Glutamatergic neuron (in vitro differentiated cells): ENCODE measurements at regions not wholly inside any gene's neighbourhood (a gene's known extent, or its start where the extent isn't known, plus 50 kb on each side); places are given as distances from the start of the nearest gene placed in this dataset.

Experiments used
- DNase-seq: peaks from one replicate; pipeline ENCODE4 v3.0.0; 2022
- H3K27ac Mint-ChIP-seq: one replicate; pipeline ENCODE4 v1.8.0; 2020; ENCODE audit warnings: mild to moderate bottlenecking, mixed read lengths, inconsistent platforms; ENCODE audit not compliant: unreplicated experiment
- H3K27me3 Mint-ChIP-seq: one replicate; pipeline ENCODE4 v1.8.0; 2020; ENCODE audit warnings: mild to moderate bottlenecking, moderate library complexity, mixed read lengths, inconsistent platforms; ENCODE audit not compliant: unreplicated experiment
- H3K36me3 Mint-ChIP-seq: one replicate; pipeline ENCODE4 v1.8.0; 2020; ENCODE audit warnings: mild to moderate bottlenecking, mixed read lengths, inconsistent platforms; ENCODE audit not compliant: unreplicated experiment
- H3K4me1 Mint-ChIP-seq: one replicate; pipeline ENCODE4 v1.8.0; 2020; ENCODE audit warnings: mild to moderate bottlenecking, low read depth, mixed read lengths, inconsistent platforms; ENCODE audit not compliant: unreplicated experiment
- H3K4me3 Mint-ChIP-seq: one replicate; pipeline ENCODE4 v1.8.0; 2020; ENCODE audit warnings: mild to moderate bottlenecking, mixed read lengths, inconsistent platforms; ENCODE audit not compliant: unreplicated experiment
- H3K9me3 Mint-ChIP-seq: one replicate; pipeline ENCODE4 v1.8.0; 2020; ENCODE audit warnings: mild to moderate bottlenecking, moderate library complexity, mixed read lengths, inconsistent platforms; ENCODE audit not compliant: unreplicated experiment
- CTCF ChIP-seq: fragments of 200-600 bp; sonication (generic); IDR thresholded peaks from one replicate; pipeline ENCODE4 v1.5.0; 2021; ENCODE audit not compliant: partially characterized antibody, unreplicated experiment

- Mint-ChIP-seq H3K27me3 (no peaks in the 10 kb centered on the region), H3K36me3 (no peaks in the 10 kb centered on the region), H3K4me3 (no peak overlapping the region), H3K4me1 (no peaks in the 10 kb centered on the region), H3K27ac (no peak overlapping the region), H3K9me3 (no peaks in the 10 kb centered on the region)
- no peak for TF ChIP-seq CTCF
- no peak for DNase-seq
These were observed 50.1 kb upstream of the FBXL17 start for GRCh38 chr5:108432024-108432423.
